Spleen (tissue), 7 donors: ENCODE measurements at regions not wholly inside any gene's neighbourhood (a gene's known extent, or its start where the extent isn't known, plus 50 kb on each side); places are given as distances from the start of the nearest gene placed in this dataset.

Experiments
- POLR2A ChIP-seq, 3 donors: fragments of 450-650 bp; IDR thresholded peaks; one replicate each; pipeline ENCODE4 v1.5.1; 2017; ENCODE audit warnings: antibody characterized with exemption in 3 of 3, mild to moderate bottlenecking in 1 of 3
- POLR2AphosphoS5 ChIP-seq, 3 donors: sonication (generic); formaldehyde crosslinking; IDR thresholded peaks; one replicate each; pipeline ENCODE4 v1.5.1; 2017; ENCODE audit warnings: antibody characterized with exemption in 3 of 3
- TF ChIP-seq, protein P1 (sequence below), 11 experiments: fragments of 200-600 bp in 7 of 11; fragments of 450-650 bp in 4 of 11; sonication (generic) in 4 of 11; IDR thresholded peaks in 8 of 11; conservative IDR thresholded peaks in 3 of 11; 1 replicate in 7 of 11; 2 replicates in 4 of 11; pipeline versions ENCODE4 v1.4.0 to v1.8.0; 2016 to 2021; ENCODE audit warnings: antibody characterized with exemption in 11 of 11, inconsistent platforms in 4 of 11, mild to moderate bottlenecking in 1 of 11
- donor health status: DM: no; HTN: no; CAD: no; lungs with moderate emphysema.
- donor health status: DM: no; HTN: no; CAD: no.
- donor health status: DM: no; HTN: no; CAD: no.

DNA sequence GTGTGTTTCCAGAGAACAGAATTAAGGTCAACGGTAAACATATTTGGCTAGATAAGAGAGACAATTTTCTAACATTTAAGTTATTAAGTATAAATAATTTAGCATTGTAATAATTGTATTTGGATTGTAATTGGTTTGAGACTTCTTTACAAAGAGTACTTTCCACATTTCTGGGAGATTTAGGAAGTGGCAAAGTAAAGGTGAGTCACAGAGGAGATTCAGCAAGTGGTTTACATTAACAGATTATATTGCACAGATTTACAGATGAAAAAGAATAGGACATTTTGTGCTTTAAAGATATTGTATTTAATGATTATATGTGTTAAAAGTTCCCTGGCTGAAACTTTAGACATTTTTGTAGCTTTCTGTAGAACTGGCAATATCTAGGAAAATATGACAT, 584.4 kb upstream of the AADAT start:
- no peak for TF ChIP-seq POLR2AphosphoS5 (IDR thresholded peaks at IDR 0.05)
- TF ChIP-seq, protein P1, sequence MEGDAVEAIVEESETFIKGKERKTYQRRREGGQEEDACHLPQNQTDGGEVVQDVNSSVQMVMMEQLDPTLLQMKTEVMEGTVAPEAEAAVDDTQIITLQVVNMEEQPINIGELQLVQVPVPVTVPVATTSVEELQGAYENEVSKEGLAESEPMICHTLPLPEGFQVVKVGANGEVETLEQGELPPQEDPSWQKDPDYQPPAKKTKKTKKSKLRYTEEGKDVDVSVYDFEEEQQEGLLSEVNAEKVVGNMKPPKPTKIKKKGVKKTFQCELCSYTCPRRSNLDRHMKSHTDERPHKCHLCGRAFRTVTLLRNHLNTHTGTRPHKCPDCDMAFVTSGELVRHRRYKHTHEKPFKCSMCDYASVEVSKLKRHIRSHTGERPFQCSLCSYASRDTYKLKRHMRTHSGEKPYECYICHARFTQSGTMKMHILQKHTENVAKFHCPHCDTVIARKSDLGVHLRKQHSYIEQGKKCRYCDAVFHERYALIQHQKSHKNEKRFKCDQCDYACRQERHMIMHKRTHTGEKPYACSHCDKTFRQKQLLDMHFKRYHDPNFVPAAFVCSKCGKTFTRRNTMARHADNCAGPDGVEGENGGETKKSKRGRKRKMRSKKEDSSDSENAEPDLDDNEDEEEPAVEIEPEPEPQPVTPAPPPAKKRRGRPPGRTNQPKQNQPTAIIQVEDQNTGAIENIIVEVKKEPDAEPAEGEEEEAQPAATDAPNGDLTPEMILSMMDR (IDR thresholded peaks at IDR 0.05 in 8 of 11, conservative IDR thresholded peaks at IDR 0.05 in 3 of 11): no peak
- TF ChIP-seq POLR2A (IDR thresholded peaks at IDR 0.05): no peak
